Fibroblast of the conjunctiva (primary cell): ENCODE measurements at regions not wholly inside any gene's neighbourhood (a gene's known extent, or its start where the extent isn't known, plus 50 kb on each side); places are given as distances from the start of the nearest gene placed in this dataset.
"Not testable (repeated sequence)": the region's sequence is repeated elsewhere in the genome, so short reads cannot be mapped to it uniquely, and the experiment has no call there.

Experiments used
- DNase-seq: peaks from one replicate; pipeline ENCODE4 v3.0.0-alpha.2; 2010; ENCODE audit warnings: low read depth

- DNase-seq = not testable (repeated sequence)
Observed at GRCh38 chr7:84880326-84880997, 306.4 kb downstream of the SEMA3D start.

GRCh38 chr7:84879570-84880325 is 307.1 kb downstream of the SEMA3D start:
- no peak for DNase-seq

- no peak for DNase-seq
Observed at GRCh38 chr7:84877943-84878570, 308.8 kb downstream of the SEMA3D start.

- no peak for DNase-seq
Observed at GRCh38 chr7:84876061-84876821, 310.6 kb downstream of the SEMA3D start.

GRCh38 chr7:84865560-84865959 is 321.3 kb downstream of the SEMA3D start:
- no peak for DNase-seq

GRCh38 chr7:84857336-84857735 is 329.5 kb downstream of the SEMA3D start:
- DNase-seq = no peak

- no peak for DNase-seq
Observed at GRCh38 chr7:84855758-84856157, 331.1 kb downstream of the SEMA3D start.

- DNase-seq = not testable (repeated sequence)
Observed at GRCh38 chr7:84848974-84849372, 337.9 kb downstream of the SEMA3D start.

GRCh38 chr7:84848219-84848973 is 338.5 kb downstream of the SEMA3D start:
- no peak for DNase-seq

- DNase-seq = no peak
Observed at GRCh38 chr7:84847790-84848189, 339.1 kb downstream of the SEMA3D start.

- no peak for DNase-seq
Observed at GRCh38 chr7:84847038-84847437, 339.8 kb downstream of the SEMA3D start.

- DNase-seq = no peak
Observed at GRCh38 chr7:84845971-84846370, 340.9 kb downstream of the SEMA3D start.

- no peak for DNase-seq
Observed at GRCh38 chr7:84844771-84845170, 342.1 kb downstream of the SEMA3D start.

- no peak for DNase-seq
Observed at GRCh38 chr7:84841809-84842208, 345.0 kb downstream of the SEMA3D start.

GRCh38 chr7:84838857-84839256 is 348.0 kb downstream of the SEMA3D start:
- no peak for DNase-seq

GRCh38 chr7:84837405-84837804 is 349.5 kb downstream of the SEMA3D start:
- no peak for DNase-seq

GRCh38 chr7:84829719-84830118 is 357.1 kb downstream of the SEMA3D start:
- DNase-seq = no peak

GRCh38 chr7:84824057-84824651 is 362.7 kb downstream of the SEMA3D start:
- DNase-seq = no peak

GRCh38 chr7:84823530-84823929 is 363.3 kb downstream of the SEMA3D start:
- DNase-seq = no peak

- no peak for DNase-seq
Observed at GRCh38 chr7:84822941-84823510, 363.8 kb downstream of the SEMA3D start.
